ENCODE measurements at regions not wholly inside any gene's neighbourhood (a gene's known extent, or its start where the extent isn't known, plus 50 kb on each side); places are given as distances from the start of the nearest gene placed in this dataset.

DNA sequence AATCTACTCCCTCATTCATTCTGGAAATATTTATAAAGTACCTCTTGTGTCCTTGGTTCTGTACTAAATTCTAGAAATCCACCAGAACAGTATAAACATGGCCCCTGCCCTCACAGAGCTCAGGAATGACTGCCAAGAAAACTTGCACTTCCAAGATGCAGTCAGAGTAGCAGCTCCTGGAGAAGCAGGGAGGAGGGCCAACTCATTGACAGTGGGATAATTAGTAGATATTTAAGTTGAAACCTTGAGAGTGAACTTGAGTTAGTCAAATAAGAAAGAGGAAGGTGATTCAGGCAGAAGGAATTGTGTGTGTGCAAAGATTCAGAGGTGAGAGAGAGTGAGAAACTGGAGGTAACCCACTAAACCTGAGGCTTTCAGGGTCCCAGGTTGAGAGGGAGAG, 182.2 kb upstream of the INHBA start:
- TF ChIP-seq, protein P1, sequence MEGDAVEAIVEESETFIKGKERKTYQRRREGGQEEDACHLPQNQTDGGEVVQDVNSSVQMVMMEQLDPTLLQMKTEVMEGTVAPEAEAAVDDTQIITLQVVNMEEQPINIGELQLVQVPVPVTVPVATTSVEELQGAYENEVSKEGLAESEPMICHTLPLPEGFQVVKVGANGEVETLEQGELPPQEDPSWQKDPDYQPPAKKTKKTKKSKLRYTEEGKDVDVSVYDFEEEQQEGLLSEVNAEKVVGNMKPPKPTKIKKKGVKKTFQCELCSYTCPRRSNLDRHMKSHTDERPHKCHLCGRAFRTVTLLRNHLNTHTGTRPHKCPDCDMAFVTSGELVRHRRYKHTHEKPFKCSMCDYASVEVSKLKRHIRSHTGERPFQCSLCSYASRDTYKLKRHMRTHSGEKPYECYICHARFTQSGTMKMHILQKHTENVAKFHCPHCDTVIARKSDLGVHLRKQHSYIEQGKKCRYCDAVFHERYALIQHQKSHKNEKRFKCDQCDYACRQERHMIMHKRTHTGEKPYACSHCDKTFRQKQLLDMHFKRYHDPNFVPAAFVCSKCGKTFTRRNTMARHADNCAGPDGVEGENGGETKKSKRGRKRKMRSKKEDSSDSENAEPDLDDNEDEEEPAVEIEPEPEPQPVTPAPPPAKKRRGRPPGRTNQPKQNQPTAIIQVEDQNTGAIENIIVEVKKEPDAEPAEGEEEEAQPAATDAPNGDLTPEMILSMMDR (IDR thresholded peaks at IDR 0.05), result no peak
- no peak for TF ChIP-seq POLR2A (IDR thresholded peaks at IDR 0.05)
